HG03520 (cell line): ENCODE measurements at regions not wholly inside any gene's neighbourhood (a gene's known extent, or its start where the extent isn't known, plus 50 kb on each side); places are given as distances from the start of the nearest gene placed in this dataset.
"Not testable (repeated sequence)": the region's sequence is repeated elsewhere in the genome, so short reads cannot be mapped to it uniquely, and the experiment has no call there.

Experiments
- ATAC-seq: cut with Tn5 transposase; IDR thresholded peaks from one replicate; pipeline ENCODE4 v1.9.1; 2021; ENCODE audit warnings: mild to moderate bottlenecking, moderate library complexity; ENCODE audit not compliant: unreplicated experiment

- ATAC-seq = no peak
These were observed 609.0 kb upstream of the CNTN5 start for GRCh38 chr11:98411777-98412176.

DNA sequence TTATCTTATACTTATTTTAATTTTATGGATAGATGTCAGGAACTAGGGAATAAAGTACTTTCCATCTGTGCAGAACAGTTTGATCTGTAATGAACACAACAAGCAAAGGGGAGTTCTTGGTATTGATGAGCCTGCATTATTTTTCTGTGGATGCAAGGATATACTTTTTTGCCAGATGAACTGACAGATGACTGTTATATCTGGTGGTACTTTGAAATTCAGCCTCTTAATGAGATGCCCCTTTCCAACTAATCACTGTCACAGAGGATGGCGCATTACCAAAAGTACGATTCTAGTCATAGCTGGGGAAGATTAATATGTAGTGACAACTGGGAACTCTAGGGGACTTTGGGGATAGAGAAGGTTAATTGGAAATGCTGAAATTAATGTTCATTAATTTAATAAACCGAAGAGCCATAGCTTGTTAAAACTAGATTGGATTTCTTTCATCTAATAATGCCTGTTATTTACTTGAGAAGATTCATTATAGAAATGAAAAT is 603.4 kb upstream of the CNTN5 start:
- ATAC-seq = no peak

- ATAC-seq = no peak
These were observed 596.8 kb upstream of the CNTN5 start for GRCh38 chr11:98423933-98424332.

DNA sequence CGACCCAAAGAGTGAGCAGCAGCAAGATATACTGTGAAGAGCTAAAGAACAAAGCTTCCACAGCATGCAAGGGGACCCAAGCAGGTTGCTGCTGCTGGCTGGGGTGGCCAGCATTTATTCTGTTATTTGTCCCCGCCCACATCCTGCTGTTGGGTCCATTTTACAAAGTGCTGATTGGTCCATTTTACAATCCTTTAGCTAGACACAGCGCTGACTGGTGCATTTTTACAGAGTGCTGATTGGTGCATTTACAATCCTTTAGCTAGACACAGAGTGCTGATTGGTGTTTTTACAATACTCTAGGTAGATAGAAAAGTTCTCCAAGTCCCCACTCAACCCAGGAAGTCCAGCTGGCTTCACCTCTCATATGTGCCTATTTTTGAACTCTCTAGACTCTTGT is 596.0 kb upstream of the CNTN5 start:
- ATAC-seq = not testable (repeated sequence)

- no peak for ATAC-seq
These were observed 589.0 kb upstream of the CNTN5 start for GRCh38 chr11:98431463-98432359.

GRCh38 chr11:98434296-98434695 is 586.5 kb upstream of the CNTN5 start:
- ATAC-seq = no peak

GRCh38 chr11:98453378-98453777 is 567.4 kb upstream of the CNTN5 start:
- ATAC-seq = no peak

DNA sequence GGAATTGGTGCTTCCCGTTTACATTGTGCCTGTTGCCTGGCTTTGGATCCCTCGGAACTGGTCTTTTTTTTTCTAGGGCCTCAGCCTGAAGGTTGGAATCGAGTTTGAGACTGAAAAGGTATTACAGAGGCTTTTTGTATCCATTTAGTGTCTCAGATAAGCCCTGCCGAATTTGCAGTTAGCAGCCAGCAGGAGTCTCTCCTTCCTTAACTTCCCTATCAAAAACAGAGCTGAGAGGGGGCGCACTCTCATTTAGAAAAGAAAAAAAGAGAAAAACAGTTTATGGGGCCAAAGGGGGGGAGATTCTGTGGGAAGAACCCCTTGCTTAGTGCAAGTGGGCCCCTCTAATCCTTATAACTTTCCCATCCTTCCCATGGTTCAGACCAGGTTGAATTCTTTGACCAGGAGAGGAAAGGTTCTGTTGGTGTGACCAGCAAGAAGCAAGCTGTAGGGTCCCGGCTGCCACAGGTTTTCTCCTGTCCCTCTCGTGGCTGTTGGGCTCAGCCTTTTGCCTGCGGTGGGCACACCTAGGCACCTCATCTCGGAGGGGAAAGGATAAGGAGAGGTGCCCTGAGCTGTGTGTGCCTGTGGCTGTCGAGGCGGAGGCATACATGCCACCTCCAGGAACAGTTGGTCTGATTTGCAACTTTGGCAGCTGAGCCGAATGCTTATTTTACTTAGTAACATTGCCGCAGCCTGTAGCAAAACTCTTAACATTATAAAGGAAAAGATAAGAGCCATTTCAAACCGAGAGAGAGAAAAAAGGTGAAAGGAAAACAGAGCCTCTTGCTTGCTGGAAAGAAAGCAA is 565.0 kb upstream of the CNTN5 start:
- no peak for ATAC-seq

DNA sequence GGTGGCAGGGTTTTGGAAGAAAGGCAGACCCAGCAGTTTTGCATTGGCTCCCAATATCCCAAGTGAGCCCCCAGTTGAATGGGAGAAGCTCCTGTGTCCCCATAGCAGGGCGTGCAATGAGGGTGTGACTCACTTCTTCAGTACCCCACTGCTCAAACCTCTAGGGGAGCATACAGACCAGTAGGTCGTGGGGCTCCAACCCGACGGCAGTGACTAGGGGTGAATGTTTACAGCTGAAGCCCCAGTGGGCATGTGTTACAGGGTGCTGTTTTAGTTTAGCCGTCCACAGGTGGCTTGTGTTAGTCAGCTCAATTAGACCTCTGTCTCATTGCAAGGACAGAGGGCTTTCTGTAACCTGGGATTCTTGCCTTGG is 564.5 kb upstream of the CNTN5 start:
- no peak for ATAC-seq

GRCh38 chr11:98495016-98495415 is 525.7 kb upstream of the CNTN5 start:
- ATAC-seq = no peak

DNA sequence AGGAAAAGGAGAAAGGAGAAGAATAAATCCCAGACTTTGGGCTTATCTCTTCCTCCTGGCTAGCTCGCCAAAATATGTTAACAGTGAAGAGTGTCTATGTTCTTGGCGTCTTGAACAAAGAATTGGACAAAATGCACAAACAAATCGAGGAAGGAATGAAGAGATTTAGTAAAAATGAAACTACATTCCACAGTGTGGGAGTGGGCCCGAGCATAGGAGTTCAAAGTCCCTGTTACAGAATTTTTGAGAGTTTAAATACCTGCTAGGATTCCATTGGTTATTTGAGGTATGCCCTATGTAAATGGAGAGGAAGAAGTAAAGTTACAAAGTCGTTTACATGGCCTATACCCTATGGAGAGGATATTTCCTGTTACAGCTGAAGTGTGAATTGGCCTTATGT is 525.1 kb upstream of the CNTN5 start:
- no peak for ATAC-seq

DNA sequence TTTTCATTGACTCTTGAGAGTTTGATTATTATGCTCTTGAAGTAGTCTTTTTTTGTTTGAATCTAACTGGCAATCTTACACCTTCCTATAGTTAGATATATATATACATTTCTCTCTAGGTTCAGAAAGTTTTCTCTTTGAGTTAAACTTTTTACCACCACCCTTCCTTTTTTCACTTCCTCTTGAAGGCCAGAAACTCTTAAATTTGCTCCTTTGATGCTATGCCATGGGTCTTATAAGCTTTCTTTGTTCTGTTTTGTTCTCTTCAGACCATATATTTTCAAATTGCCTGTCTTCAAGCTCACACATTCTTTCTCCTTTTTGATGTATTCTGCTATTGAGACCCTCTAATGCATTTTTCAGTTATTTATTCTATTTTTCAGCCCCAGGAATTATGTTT is 513.5 kb upstream of the CNTN5 start:
- no peak for ATAC-seq

DNA sequence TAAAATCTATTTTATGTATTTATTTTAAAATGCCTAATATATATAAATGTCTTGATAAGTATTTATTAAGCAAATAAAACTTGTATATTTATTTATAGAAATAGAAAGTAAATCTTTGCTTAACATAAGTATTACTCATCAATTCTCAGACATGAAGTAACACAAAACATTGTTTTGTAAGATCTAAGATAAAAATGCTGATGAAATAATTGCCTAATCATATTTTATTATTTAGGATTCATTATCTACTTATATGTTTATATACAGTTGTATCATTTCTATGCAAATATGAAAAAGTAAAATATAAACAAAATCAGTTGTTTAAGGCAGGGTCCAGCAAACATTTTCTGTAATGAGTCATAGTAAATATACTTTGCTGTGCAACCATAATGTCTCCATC is 507.8 kb upstream of the CNTN5 start:
- no peak for ATAC-seq

DNA sequence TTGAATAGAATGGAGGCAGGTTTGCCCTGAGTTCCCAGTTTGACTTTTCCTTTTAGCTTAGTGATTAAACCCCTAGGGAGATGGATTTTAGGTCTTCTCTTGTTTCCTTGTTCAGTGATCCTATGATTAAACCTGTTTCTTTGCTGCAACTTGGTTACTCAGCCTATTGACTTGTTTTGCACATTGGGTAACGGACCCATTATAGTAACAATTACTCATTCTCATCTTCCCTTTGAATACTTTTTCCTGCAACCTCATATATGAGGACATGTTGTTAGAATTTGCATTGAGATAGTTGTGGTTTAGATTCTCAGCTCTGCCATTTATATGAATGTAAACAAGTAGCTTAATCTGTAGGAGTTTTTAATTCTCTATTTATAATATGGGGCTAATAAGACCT is 489.2 kb upstream of the CNTN5 start:
- ATAC-seq = no peak

- no peak for ATAC-seq
These were observed 484.7 kb upstream of the CNTN5 start for GRCh38 chr11:98536023-98536422.

- not testable (repeated sequence) for ATAC-seq
These were observed 482.4 kb upstream of the CNTN5 start for GRCh38 chr11:98538358-98538757.

GRCh38 chr11:98545544-98546175 is 475.1 kb upstream of the CNTN5 start:
- no peak for ATAC-seq

- ATAC-seq = no peak
These were observed 471.2 kb upstream of the CNTN5 start for GRCh38 chr11:98549571-98549970.

GRCh38 chr11:98559961-98560360 is 460.8 kb upstream of the CNTN5 start:
- no peak for ATAC-seq

- no peak for ATAC-seq
These were observed 459.5 kb upstream of the CNTN5 start for GRCh38 chr11:98561252-98561651.

- ATAC-seq = no peak
These were observed 458.8 kb upstream of the CNTN5 start for GRCh38 chr11:98561877-98562395.
